H1 (cell line): ENCODE measurements at regions not wholly inside any gene's neighbourhood (a gene's known extent, or its start where the extent isn't known, plus 50 kb on each side); places are given as distances from the start of the nearest gene placed in this dataset.

Experiments
- PHF8 ChIP-seq: fragments of 200-600 bp; sonication (generic); conservative IDR thresholded peaks from 2 replicates; pipeline ENCODE4 v1.7.1; 2012; ENCODE audit warnings: low read depth, mild to moderate bottlenecking, inconsistent platforms, low read length, moderate library complexity

DNA sequence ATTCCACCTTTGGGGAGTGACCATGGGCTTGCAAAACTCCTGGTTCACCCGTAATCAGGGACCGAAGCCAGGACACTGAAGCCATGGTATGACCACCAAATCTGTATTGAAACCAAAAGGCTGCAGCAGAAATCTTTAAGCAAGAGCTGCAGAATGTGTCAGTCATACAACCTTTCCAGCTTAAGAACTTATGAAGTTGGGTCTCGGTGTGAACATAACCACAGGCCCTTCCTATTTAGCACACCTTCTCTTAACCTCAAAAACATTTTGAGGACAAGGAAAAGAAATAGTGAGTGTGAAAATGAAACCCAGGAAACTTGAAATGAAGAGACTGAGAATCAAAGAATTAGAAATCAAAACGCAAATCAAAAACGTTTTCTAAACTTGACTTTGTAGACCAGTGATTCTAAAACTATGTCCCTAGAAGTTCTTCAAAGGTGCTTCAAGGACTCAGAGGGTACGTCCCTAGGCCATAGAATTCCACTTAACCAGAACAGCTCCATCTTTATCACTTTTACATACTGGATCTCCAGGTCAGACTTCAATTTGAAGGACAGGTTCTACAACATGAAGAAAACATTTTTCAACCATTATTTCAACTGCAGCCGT, 231.6 kb upstream of the GRIP1 start (continued):
- TF ChIP-seq PHF8, result no peak
